ENCODE measurements at regions not wholly inside any gene's neighbourhood (a gene's known extent, or its start where the extent isn't known, plus 50 kb on each side); places are given as distances from the start of the nearest gene placed in this dataset.

DNA sequence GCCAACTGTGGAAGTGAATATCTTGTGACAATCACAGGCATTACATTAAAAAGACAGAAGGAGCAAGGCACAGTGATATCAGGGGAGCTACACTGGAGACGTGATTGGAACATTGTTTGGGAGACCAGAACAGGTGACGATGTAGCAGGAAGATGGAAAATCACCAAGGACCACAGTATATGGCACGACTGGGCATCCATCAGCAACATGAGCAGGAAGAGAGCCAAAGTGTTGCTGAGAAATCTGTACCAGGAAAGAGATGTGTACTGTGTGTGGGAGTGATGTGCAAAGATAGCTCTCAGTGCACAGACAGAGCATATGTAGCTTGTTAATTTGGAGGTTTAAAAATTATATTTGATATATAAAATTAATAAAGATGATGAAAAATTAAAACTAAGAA, 790.6 kb upstream of the ADGRL2 start:
- Histone ChIP-seq H2AFZ (ENCODE audit: low read length) (no peak overlapping the region), H4K20me1 (ENCODE audit: insufficient read depth, low read length) (no peaks in the 10 kb centered on the region), H3K79me2 (ENCODE audit: low read length) (no peaks in the 10 kb centered on the region), H3F3A (ENCODE audit: insufficient read depth, low read length) (no peaks in the 10 kb centered on the region), H3K4me3 (ENCODE audit: low read length) (no peak overlapping the region), H3K36me3 (replicated peaks; ENCODE audit: insufficient read depth, low read length) (no peaks in the 10 kb centered on the region), H3K4me2 (ENCODE audit: low read depth, low read length) (no peak overlapping the region), H3K4me1 (ENCODE audit: low read length) (no peaks in the 10 kb centered on the region), H3K9me3 (replicated peaks; ENCODE audit: insufficient read depth, low read length) (no peaks in the 10 kb centered on the region), H3K9ac (ENCODE audit: low read length) (no peak overlapping the region), H3K27ac (ENCODE audit: low read length) (no peak overlapping the region), H3K27me3 (replicated peaks; ENCODE audit: insufficient read depth, low read length) (no peaks in the 10 kb centered on the region), H3K9me2 (replicated peaks; ENCODE audit: insufficient read depth, low read length) (no peaks in the 10 kb centered on the region)
- no peak for DNase-seq
- TF ChIP-seq, protein P1, sequence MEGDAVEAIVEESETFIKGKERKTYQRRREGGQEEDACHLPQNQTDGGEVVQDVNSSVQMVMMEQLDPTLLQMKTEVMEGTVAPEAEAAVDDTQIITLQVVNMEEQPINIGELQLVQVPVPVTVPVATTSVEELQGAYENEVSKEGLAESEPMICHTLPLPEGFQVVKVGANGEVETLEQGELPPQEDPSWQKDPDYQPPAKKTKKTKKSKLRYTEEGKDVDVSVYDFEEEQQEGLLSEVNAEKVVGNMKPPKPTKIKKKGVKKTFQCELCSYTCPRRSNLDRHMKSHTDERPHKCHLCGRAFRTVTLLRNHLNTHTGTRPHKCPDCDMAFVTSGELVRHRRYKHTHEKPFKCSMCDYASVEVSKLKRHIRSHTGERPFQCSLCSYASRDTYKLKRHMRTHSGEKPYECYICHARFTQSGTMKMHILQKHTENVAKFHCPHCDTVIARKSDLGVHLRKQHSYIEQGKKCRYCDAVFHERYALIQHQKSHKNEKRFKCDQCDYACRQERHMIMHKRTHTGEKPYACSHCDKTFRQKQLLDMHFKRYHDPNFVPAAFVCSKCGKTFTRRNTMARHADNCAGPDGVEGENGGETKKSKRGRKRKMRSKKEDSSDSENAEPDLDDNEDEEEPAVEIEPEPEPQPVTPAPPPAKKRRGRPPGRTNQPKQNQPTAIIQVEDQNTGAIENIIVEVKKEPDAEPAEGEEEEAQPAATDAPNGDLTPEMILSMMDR (IDR thresholded peaks at IDR 0.05; ENCODE audit: low read length) = no peak
- TF ChIP-seq EZH2 (optimal IDR thresholded peaks at IDR 0.05; ENCODE audit: low read depth, low read length) = no peak
- TF ChIP-seq EZH2phosphoT487 (IDR thresholded peaks at IDR 0.05; ENCODE audit: low read length) = no peak

DNA sequence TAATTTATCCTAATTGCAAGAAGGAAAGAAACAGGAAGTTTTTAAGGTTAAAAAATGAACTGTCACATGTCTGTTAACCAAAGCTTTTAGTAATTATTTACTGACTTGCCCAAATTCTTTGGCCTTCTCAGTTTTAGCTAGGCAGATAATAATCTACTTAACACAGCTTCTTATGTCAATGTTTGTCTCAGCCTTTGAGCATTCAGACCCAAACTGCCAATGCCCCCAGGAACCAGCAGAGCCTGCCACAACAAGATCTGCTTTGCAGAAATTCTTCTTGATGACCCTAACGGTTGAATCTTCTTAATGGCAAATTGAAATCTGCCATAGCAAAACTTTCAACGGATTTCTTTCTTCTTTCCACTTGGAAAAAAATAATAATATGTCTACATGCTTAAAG, 792.4 kb upstream of the ADGRL2 start:
- no peak for DNase-seq
- Histone ChIP-seq H3K4me3 (ENCODE audit: low read length) (no peak overlapping the region), H3F3A (ENCODE audit: insufficient read depth, low read length) (no peaks in the 10 kb centered on the region), H3K9me3 (replicated peaks; ENCODE audit: insufficient read depth, low read length) (no peaks in the 10 kb centered on the region), H2AFZ (ENCODE audit: low read length) (no peak overlapping the region), H3K27ac (ENCODE audit: low read length) (no peak overlapping the region), H3K9me2 (replicated peaks; ENCODE audit: insufficient read depth, low read length) (no peaks in the 10 kb centered on the region), H3K9ac (ENCODE audit: low read length) (no peak overlapping the region), H3K36me3 (replicated peaks; ENCODE audit: insufficient read depth, low read length) (no peaks in the 10 kb centered on the region), H3K79me2 (ENCODE audit: low read length) (no peaks in the 10 kb centered on the region), H3K4me1 (ENCODE audit: low read length) (no peaks in the 10 kb centered on the region), H3K27me3 (replicated peaks; ENCODE audit: insufficient read depth, low read length) (no peaks in the 10 kb centered on the region), H4K20me1 (ENCODE audit: insufficient read depth, low read length) (no peaks in the 10 kb centered on the region), H3K4me2 (ENCODE audit: low read depth, low read length) (no peak overlapping the region)
- TF ChIP-seq, protein P1 (IDR thresholded peaks at IDR 0.05; ENCODE audit: low read length) = no peak
- no peak for TF ChIP-seq EZH2 (optimal IDR thresholded peaks at IDR 0.05; ENCODE audit: low read depth, low read length)
- no peak for TF ChIP-seq EZH2phosphoT487 (IDR thresholded peaks at IDR 0.05; ENCODE audit: low read length)

DNA sequence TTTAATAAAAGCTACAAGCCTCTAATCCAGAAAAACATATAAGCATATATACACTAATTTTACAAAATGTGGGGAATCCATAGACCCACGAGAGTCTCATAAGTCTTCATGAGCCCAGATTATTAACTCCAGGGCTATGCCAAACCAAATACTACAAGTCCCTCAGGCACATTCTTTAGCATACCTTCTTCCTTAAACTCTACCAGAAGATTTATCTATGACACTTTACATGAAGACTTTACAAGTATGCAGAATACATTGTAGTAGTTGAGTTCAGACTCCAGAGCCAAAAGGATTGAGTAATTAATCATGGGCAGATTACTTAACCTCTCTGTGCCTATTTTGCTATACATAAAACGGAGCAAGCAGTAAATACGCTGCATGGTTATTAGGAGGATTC, 793.7 kb upstream of the ADGRL2 start:
- Histone ChIP-seq H3K4me2 (ENCODE audit: low read depth, low read length) (no peak overlapping the region), H3K9me3 (replicated peaks; ENCODE audit: insufficient read depth, low read length) (no peaks in the 10 kb centered on the region), H3K9ac (ENCODE audit: low read length) (no peak overlapping the region), H3K9me2 (replicated peaks; ENCODE audit: insufficient read depth, low read length) (no peaks in the 10 kb centered on the region), H3K4me1 (ENCODE audit: low read length) (no peaks in the 10 kb centered on the region), H3K4me3 (ENCODE audit: low read length) (no peak overlapping the region), H4K20me1 (ENCODE audit: insufficient read depth, low read length) (no peaks in the 10 kb centered on the region), H3K79me2 (ENCODE audit: low read length) (no peaks in the 10 kb centered on the region), H2AFZ (ENCODE audit: low read length) (no peak overlapping the region), H3K27me3 (replicated peaks; ENCODE audit: insufficient read depth, low read length) (no peaks in the 10 kb centered on the region), H3F3A (ENCODE audit: insufficient read depth, low read length) (no peaks in the 10 kb centered on the region), H3K36me3 (replicated peaks; ENCODE audit: insufficient read depth, low read length) (no peaks in the 10 kb centered on the region), H3K27ac (ENCODE audit: low read length) (no peak overlapping the region)
- TF ChIP-seq, protein P1 (IDR thresholded peaks at IDR 0.05; ENCODE audit: low read length) = no peak
- DNase-seq = no peak

DNA sequence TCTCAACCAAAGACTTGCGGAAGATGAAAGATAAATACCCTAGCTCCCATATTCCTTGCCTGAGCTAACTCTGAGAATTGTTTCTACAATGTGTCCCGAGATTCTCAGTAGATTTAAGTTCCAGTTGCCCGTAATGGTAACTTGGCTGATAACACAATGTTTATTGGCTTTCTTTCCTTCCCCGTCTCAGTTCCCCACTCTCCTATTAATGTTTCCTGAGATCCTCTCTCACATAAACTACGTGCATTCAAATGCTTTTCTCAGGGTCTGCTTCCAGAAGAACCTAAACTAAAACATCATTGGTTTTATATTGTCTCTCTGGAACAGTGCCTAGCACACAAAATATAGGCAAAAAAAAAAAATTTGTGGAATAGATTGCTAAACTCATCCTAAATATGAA, 794.2 kb upstream of the ADGRL2 start:
- H4K20me1 ChIP-seq (ENCODE audit: insufficient read depth, low read length) = no peaks in the 10 kb centered on the region
- H2AFZ ChIP-seq (ENCODE audit: low read length) = no peak overlapping the region
- H3K4me3 ChIP-seq (ENCODE audit: low read length) = no peak overlapping the region
- H3K27ac ChIP-seq (ENCODE audit: low read length) = no peak overlapping the region
- H3K9me3 ChIP-seq (replicated peaks; ENCODE audit: insufficient read depth, low read length) = no peaks in the 10 kb centered on the region
- H3F3A ChIP-seq (ENCODE audit: insufficient read depth, low read length) = no peaks in the 10 kb centered on the region
- no peaks in the 10 kb centered on the region for H3K79me2 ChIP-seq (ENCODE audit: low read length)
- no peaks in the 10 kb centered on the region for H3K9me2 ChIP-seq (replicated peaks; ENCODE audit: insufficient read depth, low read length)
- no peak overlapping the region for H3K4me2 ChIP-seq (ENCODE audit: low read depth, low read length)
- H3K27me3 ChIP-seq (replicated peaks; ENCODE audit: insufficient read depth, low read length) = no peaks in the 10 kb centered on the region
- TF ChIP-seq EZH2 (optimal IDR thresholded peaks at IDR 0.05; ENCODE audit: low read depth, low read length) (no peak), EZH2phosphoT487 (IDR thresholded peaks at IDR 0.05; ENCODE audit: low read length) (no peak)
- TF ChIP-seq, protein P1 (IDR thresholded peaks at IDR 0.05; ENCODE audit: low read length) = no peak
- H3K9ac ChIP-seq (ENCODE audit: low read length) = no peak overlapping the region
- no peaks in the 10 kb centered on the region for H3K4me1 ChIP-seq (ENCODE audit: low read length)
- no peaks in the 10 kb centered on the region for H3K36me3 ChIP-seq (replicated peaks; ENCODE audit: insufficient read depth, low read length)
- no peak for DNase-seq

All from MM.1S (cell line).